HUDEP-2 (cell line): ENCODE measurements at regions not wholly inside any gene's neighbourhood (a gene's known extent, or its start where the extent isn't known, plus 50 kb on each side); places are given as distances from the start of the nearest gene placed in this dataset.

Source experiments
- DNase-seq, 76 experiments: peaks; one replicate each; lab custom pipeline; 2025; ENCODE audit not compliant: unreplicated experiment in 76 of 76; lab: John Stamatoyannopoulos, UW

GRCh38 chr5:144582066-144582465 lies 411.4 kb downstream of the KCTD16 start:
- DNase-seq, result no peak

GRCh38 chr5:144581044-144581443 lies 410.4 kb downstream of the KCTD16 start:
- no peak for DNase-seq

GRCh38 chr5:144577676-144578075 lies 407.0 kb downstream of the KCTD16 start:
- DNase-seq, result no peak

GRCh38 chr5:144575736-144576135 lies 405.1 kb downstream of the KCTD16 start:
- DNase-seq, result no peak

GRCh38 chr5:144567421-144567780 lies 396.7 kb downstream of the KCTD16 start:
- no peak for DNase-seq

- no peak for DNase-seq
Measured at GRCh38 chr5:144566747-144567420, 396.2 kb downstream of the KCTD16 start.

GRCh38 chr5:144549580-144549979 lies 378.9 kb downstream of the KCTD16 start:
- no peak for DNase-seq

GRCh38 chr5:144548936-144549335 lies 378.3 kb downstream of the KCTD16 start:
- DNase-seq, result no peak

GRCh38 chr5:144547098-144547499 lies 376.4 kb downstream of the KCTD16 start:
- no peak for DNase-seq

GRCh38 chr5:144538845-144539244 lies 368.2 kb downstream of the KCTD16 start:
- no peak for DNase-seq
